Fibroblast of lung (primary cell): ENCODE measurements at regions not wholly inside any gene's neighbourhood (a gene's known extent, or its start where the extent isn't known, plus 50 kb on each side); places are given as distances from the start of the nearest gene placed in this dataset.
"Not testable (repeated sequence)": the region's sequence is repeated elsewhere in the genome, so short reads cannot be mapped to it uniquely, and the experiment has no call there.

Experiments used
- DNase-seq, 2 donors: peaks; one replicate each; pipeline versions ENCODE4 v3.0.0 to v3.0.0-alpha.2; 2010; ENCODE audit warnings: low read depth in 2 of 2
- H2AFZ ChIP-seq: 2 replicates; pipeline ENCODE4 v1.5.1; 2012; ENCODE audit warnings: low read length, control low read depth, inconsistent platforms
- H3K27ac ChIP-seq: 2 replicates; pipeline ENCODE4 v1.5.1; 2011; ENCODE audit warnings: low read length, control low read depth; ENCODE audit not compliant: insufficient read depth
- H3K27me3 ChIP-seq: 2 replicates; pipeline ENCODE4 v1.5.1; 2011; ENCODE audit warnings: mild to moderate bottlenecking, low read length; ENCODE audit not compliant: control insufficient read depth, insufficient read depth
- H3K36me3 ChIP-seq: 2 replicates; pipeline ENCODE4 v1.5.1; 2011; ENCODE audit warnings: low read length; ENCODE audit not compliant: control insufficient read depth, insufficient read depth
- H3K4me1 ChIP-seq: 2 replicates; pipeline ENCODE4 v1.5.1; 2011; ENCODE audit warnings: low read length; ENCODE audit not compliant: control insufficient read depth, insufficient read depth; ENCODE audit errors: extremely low read depth
- H3K4me2 ChIP-seq: 2 replicates; pipeline ENCODE4 v1.5.1; 2011; ENCODE audit warnings: low read length, control low read depth; ENCODE audit not compliant: insufficient read depth; ENCODE audit errors: extremely low read depth
- H3K4me3 ChIP-seq, 4 experiments: fragments of 200-600 bp in 1 of 4; sonication (generic) in 1 of 4; replicated peaks in 1 of 4; 2 replicates each; pipeline ENCODE4 v1.5.1; 2011 to 2016; ENCODE audit warnings: low read length in 4 of 4, low read depth in 3 of 4, mild to moderate bottlenecking in 3 of 4, control low read depth in 2 of 4, inconsistent platforms in 1 of 4, mixed read lengths in 1 of 4; ENCODE audit not compliant: insufficient read depth in 1 of 4; ENCODE audit errors: control extremely low read depth in 1 of 4
- H3K79me2 ChIP-seq: 2 replicates; pipeline ENCODE4 v1.5.1; 2012; ENCODE audit warnings: mild to moderate bottlenecking, low read length, inconsistent platforms; ENCODE audit not compliant: control insufficient read depth, insufficient read depth
- H3K9ac ChIP-seq: 2 replicates; pipeline ENCODE4 v1.5.1; 2011; ENCODE audit warnings: mild to moderate bottlenecking, low read length, control low read depth; ENCODE audit not compliant: insufficient read depth
- H3K9me3 ChIP-seq: 2 replicates; pipeline ENCODE4 v1.5.1; 2012; ENCODE audit warnings: low read depth, low read length; ENCODE audit not compliant: control insufficient read depth, insufficient read depth
- H4K20me1 ChIP-seq: 2 replicates; pipeline ENCODE4 v1.5.1; 2011; ENCODE audit warnings: low read length; ENCODE audit not compliant: control insufficient read depth, insufficient read depth; ENCODE audit errors: extremely low read depth
- EZH2 ChIP-seq: IDR thresholded peaks from 2 replicates; pipeline ENCODE4 v1.5.1; 2012; ENCODE audit warnings: low read length, control low read depth, mild to moderate bottlenecking; ENCODE audit errors: missing control alignments
- TF ChIP-seq, protein P1 (sequence below), 2 donors: IDR thresholded peaks in 1 of 2; conservative IDR thresholded peaks in 1 of 2; 1 replicate in 1 of 2; 2 replicates in 1 of 2; pipeline ENCODE4 v1.5.1; 2011 to 2012; ENCODE audit warnings: low read length in 2 of 2, control low read depth in 1 of 2, inconsistent platforms in 1 of 2, low read depth in 1 of 2, mild to moderate bottlenecking in 1 of 2

DNA sequence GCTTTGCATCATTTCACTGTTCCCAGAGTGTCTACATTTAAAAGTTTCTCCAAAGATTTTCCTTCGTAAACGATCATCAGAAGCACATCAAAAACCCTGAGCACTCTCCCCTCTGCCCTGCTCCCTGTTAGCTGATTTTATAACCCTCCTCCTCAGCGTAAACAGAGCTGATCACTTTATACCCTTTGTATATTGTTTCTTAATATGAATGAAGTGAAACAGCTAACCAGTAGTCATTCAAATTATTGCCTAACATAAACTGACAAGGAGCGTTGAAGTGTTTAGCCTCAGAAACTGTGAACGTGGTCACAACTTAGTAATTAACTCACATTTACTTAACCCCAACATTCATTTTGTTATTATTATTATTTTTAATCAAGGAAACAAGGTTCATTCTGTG, 160.0 kb upstream of the FOXF1 start:
- Histone ChIP-seq H3K27ac (no peak overlapping the region), H3K36me3 (no peaks in the 10 kb centered on the region), H3K27me3 (no peaks in the 10 kb centered on the region), H3K4me1 (peaks cover 14% of the 10 kb centered on the region), H3K79me2 (no peaks in the 10 kb centered on the region), H3K9me3 (no peaks in the 10 kb centered on the region), H2AFZ (no peak overlapping the region), H3K4me2 (peak overlapping the region; percentile 44), H3K4me3 (no peak overlapping the region), H3K9ac (no peak overlapping the region), H4K20me1 (no peaks in the 10 kb centered on the region)
- peak in 1 of 2 donors; percentile 55 for DNase-seq
- TF ChIP-seq, protein P1, sequence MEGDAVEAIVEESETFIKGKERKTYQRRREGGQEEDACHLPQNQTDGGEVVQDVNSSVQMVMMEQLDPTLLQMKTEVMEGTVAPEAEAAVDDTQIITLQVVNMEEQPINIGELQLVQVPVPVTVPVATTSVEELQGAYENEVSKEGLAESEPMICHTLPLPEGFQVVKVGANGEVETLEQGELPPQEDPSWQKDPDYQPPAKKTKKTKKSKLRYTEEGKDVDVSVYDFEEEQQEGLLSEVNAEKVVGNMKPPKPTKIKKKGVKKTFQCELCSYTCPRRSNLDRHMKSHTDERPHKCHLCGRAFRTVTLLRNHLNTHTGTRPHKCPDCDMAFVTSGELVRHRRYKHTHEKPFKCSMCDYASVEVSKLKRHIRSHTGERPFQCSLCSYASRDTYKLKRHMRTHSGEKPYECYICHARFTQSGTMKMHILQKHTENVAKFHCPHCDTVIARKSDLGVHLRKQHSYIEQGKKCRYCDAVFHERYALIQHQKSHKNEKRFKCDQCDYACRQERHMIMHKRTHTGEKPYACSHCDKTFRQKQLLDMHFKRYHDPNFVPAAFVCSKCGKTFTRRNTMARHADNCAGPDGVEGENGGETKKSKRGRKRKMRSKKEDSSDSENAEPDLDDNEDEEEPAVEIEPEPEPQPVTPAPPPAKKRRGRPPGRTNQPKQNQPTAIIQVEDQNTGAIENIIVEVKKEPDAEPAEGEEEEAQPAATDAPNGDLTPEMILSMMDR (conservative IDR thresholded peaks at IDR 0.05 in 1 of 2, IDR thresholded peaks at IDR 0.05 in 1 of 2; ENCODE audit: low read depth in 1 of 2, low read length in 2 of 2), result no peak
- TF ChIP-seq EZH2, result no peak

DNA sequence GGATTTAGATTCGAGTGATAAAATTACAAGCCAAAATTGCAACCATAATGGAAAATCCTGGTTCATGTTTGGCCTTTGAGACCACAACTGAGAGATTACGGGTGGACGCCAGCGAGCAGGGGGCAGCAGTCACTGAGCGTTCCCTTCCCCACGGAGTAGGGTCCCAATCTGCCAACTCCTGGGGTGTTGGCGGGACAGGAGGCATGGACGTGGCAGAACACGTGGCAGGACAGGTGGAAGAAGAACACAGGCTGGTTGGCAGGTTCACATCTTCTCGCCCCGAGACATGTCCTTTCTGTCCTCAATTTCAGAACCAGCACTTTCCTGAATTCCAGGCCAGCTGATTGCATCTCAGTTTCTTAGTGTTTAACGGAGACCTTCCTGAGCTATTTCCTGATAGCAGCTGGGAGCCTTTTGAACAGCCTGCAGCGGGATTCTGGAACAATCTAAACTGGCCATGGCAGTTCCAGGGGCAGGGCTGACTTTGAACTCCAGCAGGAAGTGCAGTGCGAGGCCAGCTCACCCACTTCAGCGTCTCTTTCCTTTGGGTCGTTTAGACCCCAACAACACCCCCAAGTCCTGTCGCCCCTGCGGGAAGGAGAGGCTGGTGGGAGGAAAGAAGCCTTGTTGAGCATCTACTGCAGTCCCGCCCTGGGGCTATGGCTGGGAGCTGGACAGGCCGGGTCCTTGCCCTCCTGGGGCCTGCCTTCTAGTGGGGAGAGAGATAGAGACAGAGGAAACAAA, 159.1 kb upstream of the FOXF1 start:
- no peaks in the 10 kb centered on the region for H3K9me3 ChIP-seq
- no peak overlapping the region for H3K9ac ChIP-seq
- H2AFZ ChIP-seq, result peak overlapping the region; percentile 30
- H3K36me3 ChIP-seq, result no peaks in the 10 kb centered on the region
- no peaks in the 10 kb centered on the region for H3K79me2 ChIP-seq
- TF ChIP-seq, protein P1 (conservative IDR thresholded peaks at IDR 0.05 in 1 of 2, IDR thresholded peaks at IDR 0.05 in 1 of 2; ENCODE audit: low read depth in 1 of 2, low read length in 2 of 2), result no peak
- no peaks in the 10 kb centered on the region for H3K27me3 ChIP-seq
- no peak overlapping the region for H3K4me2 ChIP-seq
- H4K20me1 ChIP-seq, result no peaks in the 10 kb centered on the region
- no peak overlapping the region for H3K4me3 ChIP-seq
- H3K27ac ChIP-seq, result no peak overlapping the region
- H3K4me1 ChIP-seq, result peaks cover 18% of the 10 kb centered on the region
- no peak for DNase-seq

DNA sequence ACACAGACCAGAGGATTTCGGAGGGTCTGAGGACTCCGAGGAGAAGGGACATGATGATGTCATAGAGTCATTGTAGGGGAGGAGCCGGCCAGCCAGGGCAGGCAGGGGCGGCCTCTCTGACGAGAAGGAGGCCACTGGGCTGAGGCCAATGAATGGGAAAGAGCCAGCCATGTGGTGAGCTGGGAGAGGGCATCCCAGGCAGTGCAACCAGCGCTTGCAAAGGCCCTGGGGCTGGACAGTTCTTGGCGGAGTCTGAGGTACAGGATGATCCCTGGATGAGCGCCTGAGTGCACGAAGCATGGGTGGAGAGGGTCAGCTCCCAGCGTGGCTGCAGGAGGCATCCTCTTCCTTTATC, 158.6 kb upstream of the FOXF1 start:
- H3K27ac ChIP-seq, H3K9me3 ChIP-seq, DNase-seq, H2AFZ ChIP-seq, H3K9ac ChIP-seq, H3K4me3 ChIP-seq, H3K79me2 ChIP-seq, H3K4me2 ChIP-seq, H3K27me3 ChIP-seq, H3K36me3 ChIP-seq, H4K20me1 ChIP-seq: not testable (repeated sequence)
- H3K4me1 ChIP-seq, result peaks cover 18% of the 10 kb centered on the region
